Small intestine (tissue), 7 donors: ENCODE measurements at regions not wholly inside any gene's neighbourhood (a gene's known extent, or its start where the extent isn't known, plus 50 kb on each side); places are given as distances from the start of the nearest gene placed in this dataset.

Source experiments
- DNase-seq, 2 donors: peaks; one replicate each; pipeline versions ENCODE4 v3.0.0 to v3.0.0-alpha.2; 2013
- FAIRE-seq: peaks from 2 replicates; lab custom pipeline; 2012; peaks lifted over from hg19 to GRCh38; lab: Jason Lieb, UNC
- H3K27ac ChIP-seq, 3 donors: one replicate each; pipeline ENCODE4 v1.5.1; 2013; ENCODE audit warnings: low read length in 2 of 3, mild to moderate bottlenecking in 2 of 3, control low read depth in 1 of 3, inconsistent platforms in 1 of 3, low read depth in 1 of 3, moderate library complexity in 1 of 3
- H3K27me3 ChIP-seq, 3 donors: one replicate each; pipeline ENCODE4 v1.6.1; 2013; ENCODE audit warnings: low read length in 3 of 3, inconsistent platforms in 1 of 3; ENCODE audit not compliant: control insufficient read depth in 3 of 3, insufficient read depth in 3 of 3
- H3K36me3 ChIP-seq, 3 donors: one replicate each; pipeline ENCODE4 v1.6.1; 2013; ENCODE audit warnings: low read length in 3 of 3, inconsistent platforms in 1 of 3, low read depth in 1 of 3, mild to moderate bottlenecking in 1 of 3, moderate library complexity in 1 of 3; ENCODE audit not compliant: control insufficient read depth in 3 of 3, insufficient read depth in 2 of 3
- H3K4me1 ChIP-seq, 3 donors: one replicate each; pipeline ENCODE4 v1.6.1; 2013; ENCODE audit warnings: low read length in 2 of 3, inconsistent platforms in 1 of 3, low read depth in 1 of 3, mild to moderate bottlenecking in 1 of 3, moderate library complexity in 1 of 3; ENCODE audit not compliant: control insufficient read depth in 3 of 3, insufficient read depth in 2 of 3
- H3K4me3 ChIP-seq, 3 donors: one replicate each; pipeline ENCODE4 v1.5.1; 2013; ENCODE audit warnings: low read length in 3 of 3, control low read depth in 1 of 3, inconsistent platforms in 1 of 3, low read depth in 1 of 3, mild to moderate bottlenecking in 1 of 3, moderate library complexity in 1 of 3
- H3K9me3 ChIP-seq, 2 donors: one replicate each; pipeline ENCODE4 v1.6.1; 2013; ENCODE audit warnings: low read depth in 1 of 2, low read length in 1 of 2; ENCODE audit not compliant: control insufficient read depth in 2 of 2, insufficient read depth in 1 of 2
- WGBS, 3 donors: extraction: QIAGEN DNeasy Blood & Tissue Kit; methylation state at CpG; one replicate each; pipeline ENCODE4 v1.1.7; 2013; 5-methylcytosine and 5-hydroxymethylcytosine counted together
- donor health status: healthy with polysubstance abuse.
- donor health status: control.
- donor health status: control.
- donor health status: Bipolar disorder and iron deficiency.
- donor health status: healthy.

DNA sequence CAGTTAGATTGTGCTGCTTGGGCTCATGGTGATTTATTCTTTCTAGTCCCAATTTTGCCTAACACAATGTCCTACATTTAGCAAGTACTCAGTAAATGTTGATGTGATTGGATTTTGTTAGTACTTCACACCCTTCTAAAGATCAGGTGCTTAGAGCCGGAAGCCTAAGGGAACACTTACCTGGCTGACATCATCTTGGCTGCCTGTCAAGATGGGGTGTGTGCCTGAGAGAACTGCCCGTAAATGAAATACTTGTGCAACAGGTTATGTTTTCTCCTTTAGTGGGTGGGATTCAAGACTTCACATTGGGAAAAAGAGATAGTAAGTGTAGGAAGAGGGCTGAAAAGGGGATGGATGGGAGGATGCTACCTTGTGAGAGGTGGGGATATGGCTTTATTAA lies 75.5 kb upstream of the MACF1 start:
- no peaks in the 10 kb centered on the region for H3K27me3 ChIP-seq
- peaks cover 6 to 27% (median 25%) of the 10 kb centered on the region in 3 donors for H3K4me1 ChIP-seq
- H3K27ac ChIP-seq, result peak overlapping the region; percentile 29 to 66 (median 58)
- peaks cover 0 to 6% (median 1%) of the 10 kb centered on the region in 3 donors for H3K36me3 ChIP-seq
- 25 to 63% (median 25%) methylated on average over 2 of the region's 2 CpGs for WGBS, 3 donors
- no peaks in the 10 kb centered on the region for H3K9me3 ChIP-seq
- H3K4me3 ChIP-seq, result no peak overlapping the region
- peak; percentile 90 to 97 for DNase-seq
- no peak for FAIRE-seq

DNA sequence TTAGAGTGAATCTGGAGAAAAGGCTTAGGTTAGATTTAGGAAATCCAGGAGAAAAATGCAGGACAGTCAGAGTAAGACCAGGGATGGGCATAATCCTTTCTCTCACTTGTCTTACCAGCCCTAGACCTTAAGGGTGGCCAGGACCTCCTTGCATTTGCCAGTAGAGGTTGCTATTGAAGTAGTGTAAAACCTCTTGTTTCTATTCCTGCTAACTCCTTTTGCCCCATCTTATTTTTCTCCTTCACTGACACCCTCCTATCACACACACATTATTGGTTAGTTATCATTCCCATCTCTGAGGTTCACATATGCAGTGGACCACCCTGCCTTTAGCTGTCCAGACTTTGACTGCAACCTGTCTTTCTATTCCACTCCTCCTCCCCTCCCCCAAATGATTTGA lies 75.0 kb upstream of the MACF1 start:
- FAIRE-seq, result no peak
- Histone ChIP-seq H3K4me1 (peaks cover 6 to 27% (median 25%) of the 10 kb centered on the region in 3 donors), H3K27me3 (no peaks in the 10 kb centered on the region), H3K9me3 (no peaks in the 10 kb centered on the region), H3K27ac (peak overlapping the region in 1 of 3 donors; percentile 58), H3K4me3 (no peak overlapping the region), H3K36me3 (peaks cover 0 to 6% (median 1%) of the 10 kb centered on the region in 3 donors)
- DNase-seq, result no peak

DNA sequence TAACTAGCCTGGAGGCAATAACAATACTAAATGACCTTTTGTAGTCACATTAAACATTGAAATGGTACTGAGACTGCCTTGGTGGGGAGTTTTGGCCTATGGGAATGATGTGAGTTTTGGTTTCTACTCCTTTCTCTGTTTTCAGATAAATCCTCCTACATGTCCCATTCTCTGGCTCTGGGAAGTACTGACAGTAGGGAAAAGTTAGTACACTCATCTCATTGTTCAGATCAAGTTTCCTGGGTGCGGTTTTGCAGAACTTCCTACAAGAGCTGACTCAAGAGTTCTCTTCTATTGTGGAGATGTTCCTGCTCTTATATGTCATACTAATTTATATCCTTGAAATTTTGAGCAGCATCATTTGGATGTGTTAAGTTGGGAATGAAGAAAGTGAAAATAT lies 74.2 kb upstream of the MACF1 start:
- no peaks in the 10 kb centered on the region for H3K27me3 ChIP-seq
- H3K36me3 ChIP-seq, result peaks cover 0 to 6% (median 0%) of the 10 kb centered on the region in 3 donors
- peaks cover 6 to 27% (median 25%) of the 10 kb centered on the region in 3 donors for H3K4me1 ChIP-seq
- no peaks in the 10 kb centered on the region for H3K9me3 ChIP-seq
- WGBS, 3 donors, result 71 to 78% (median 78%) methylated on average over 1 of the region's 1 CpG
- DNase-seq (no peak), FAIRE-seq (no peak)
- no peak overlapping the region for H3K27ac ChIP-seq
- no peak overlapping the region for H3K4me3 ChIP-seq

DNA sequence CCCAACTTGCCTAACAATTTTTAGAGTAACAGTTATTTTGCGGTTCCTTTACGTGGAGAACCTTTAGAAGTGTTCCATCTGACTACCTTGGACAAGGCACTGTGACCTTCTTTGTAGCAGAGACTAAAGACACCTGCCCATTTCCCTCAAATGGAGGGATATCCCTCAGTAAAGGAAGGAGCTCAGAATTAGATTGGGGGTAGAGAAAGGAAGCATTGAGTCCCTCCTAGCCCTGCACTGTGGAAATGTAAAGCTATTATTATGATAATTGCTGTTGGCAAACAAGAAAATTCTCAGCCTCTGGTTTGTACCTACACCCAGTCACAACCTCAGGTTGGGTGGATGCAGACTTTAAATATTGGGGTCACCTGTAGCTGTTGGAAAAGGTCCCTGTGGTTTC lies 72.6 kb upstream of the MACF1 start:
- Histone ChIP-seq H3K9me3 (no peaks in the 10 kb centered on the region), H3K4me1 (peaks cover 6 to 25% (median 23%) of the 10 kb centered on the region in 3 donors), H3K27ac (peak overlapping the region in 1 of 3 donors; percentile 29), H3K36me3 (peaks cover 0 to 3% (median 2%) of the 10 kb centered on the region in 3 donors), H3K4me3 (no peak overlapping the region), H3K27me3 (no peaks in the 10 kb centered on the region)
- FAIRE-seq (no peak), DNase-seq (no peak)
- WGBS, 3 donors, result 89 to 97% (median 89%) methylated on average over 2 of the region's 2 CpGs

DNA sequence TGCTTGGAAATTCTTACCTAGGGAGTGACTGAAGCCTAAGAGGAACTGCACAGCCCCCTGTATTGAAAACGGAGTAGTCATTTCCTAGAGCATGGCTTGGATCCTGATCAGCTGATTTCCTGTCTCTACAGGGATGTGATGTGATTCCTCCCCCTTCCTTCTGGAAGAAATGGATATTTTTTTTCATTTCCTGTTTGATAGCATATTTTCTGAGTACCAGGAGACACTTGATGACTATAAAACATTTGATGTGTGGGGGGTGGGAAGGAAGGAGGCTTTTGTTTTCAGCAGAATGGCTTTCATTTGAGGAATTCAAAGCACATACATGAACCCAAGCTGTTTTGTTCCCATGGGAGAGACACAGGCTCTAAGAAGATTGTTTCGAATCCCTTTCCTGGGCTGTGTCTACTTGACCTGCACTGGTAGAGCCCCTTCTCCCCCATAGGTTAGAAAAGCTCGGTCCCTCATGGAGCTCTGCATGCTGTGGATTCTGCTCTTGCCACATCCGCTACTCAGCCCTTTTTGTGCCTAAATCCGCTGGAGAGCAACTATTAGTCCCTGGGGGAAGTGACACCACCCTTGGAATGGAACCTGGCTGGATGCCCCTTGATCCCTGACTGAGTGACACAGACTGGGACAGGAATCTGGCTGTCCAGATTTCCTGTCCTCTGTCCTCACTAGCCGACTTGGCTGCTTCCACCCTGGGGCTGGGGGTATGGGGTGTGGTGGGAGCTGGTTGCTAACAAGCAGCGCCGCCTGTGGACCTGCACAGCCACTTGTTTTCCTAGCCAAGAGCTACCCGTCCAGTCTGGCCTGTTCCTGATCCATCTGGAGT lies 71.8 kb upstream of the MACF1 start:
- Histone ChIP-seq H3K27ac (peak overlapping the region in 2 of 3 donors; percentile 26 to 82), H3K27me3 (no peaks in the 10 kb centered on the region), H3K4me1 (peaks cover 4 to 18% (median 17%) of the 10 kb centered on the region in 3 donors), H3K9me3 (no peaks in the 10 kb centered on the region), H3K36me3 (peaks cover 0 to 3% (median 2%) of the 10 kb centered on the region in 3 donors), H3K4me3 (no peak overlapping the region)
- 60 to 63% (median 62%) methylated on average over 9 of the region's 9 CpGs for WGBS, 3 donors
- no peak for FAIRE-seq
- DNase-seq, result peak; percentile 38 to 73

DNA sequence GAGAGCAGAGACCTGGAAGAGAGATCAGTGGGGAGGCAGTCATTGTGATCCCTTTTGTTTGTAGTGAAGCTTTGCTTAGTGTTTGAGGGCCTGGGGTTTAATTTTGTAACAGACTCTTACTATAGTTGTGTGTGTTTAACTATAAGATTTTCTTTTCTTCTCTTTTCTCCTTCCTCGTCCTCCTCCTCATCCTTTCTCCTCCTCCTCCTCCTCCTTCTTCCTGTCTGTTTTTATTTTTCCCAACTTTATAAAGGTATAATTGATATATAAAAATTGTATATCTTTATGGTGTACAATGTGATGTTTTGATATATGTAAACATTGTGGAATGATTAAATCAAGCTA lies 71.2 kb upstream of the MACF1 start:
- DNase-seq, result no peak
- H3K4me3 ChIP-seq, result no peak overlapping the region
- no peak for FAIRE-seq
- no peaks in the 10 kb centered on the region for H3K9me3 ChIP-seq
- peaks cover 0 to 3% (median 2%) of the 10 kb centered on the region in 3 donors for H3K36me3 ChIP-seq
- WGBS, 3 donors, result 54 to 69% (median 61%) methylated on average over 1 of the region's 1 CpG
- H3K27me3 ChIP-seq, result no peaks in the 10 kb centered on the region
- H3K27ac ChIP-seq, result peak overlapping the region in 1 of 3 donors; percentile 82
- peaks cover 4 to 18% (median 17%) of the 10 kb centered on the region in 3 donors for H3K4me1 ChIP-seq

DNA sequence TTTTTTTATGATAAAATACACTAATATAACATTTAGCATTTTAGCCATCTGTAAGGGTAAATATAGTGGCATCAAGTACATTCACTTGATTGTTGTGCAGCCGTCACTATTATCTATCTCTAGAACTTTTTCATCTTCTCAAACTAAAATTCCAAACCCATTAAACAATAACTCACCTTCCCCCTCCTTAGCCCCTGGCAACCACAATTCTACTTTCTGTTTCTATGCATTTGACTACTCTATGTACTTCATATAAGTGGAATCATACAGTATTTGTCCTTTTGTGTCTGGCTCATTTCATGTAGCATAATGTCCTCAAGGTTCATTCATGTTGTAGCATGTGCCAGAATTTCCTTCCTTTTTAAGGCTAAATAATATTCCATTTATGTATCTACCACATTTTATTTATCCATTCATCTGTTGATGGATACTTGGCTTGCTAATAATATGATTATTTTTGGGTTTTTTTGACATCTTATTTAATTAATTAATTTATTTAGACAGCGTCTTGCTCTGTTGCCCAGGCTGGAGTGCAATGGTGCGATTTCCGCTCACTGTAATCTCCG lies 69.6 kb upstream of the MACF1 start:
- Histone ChIP-seq H3K4me3 (no peak overlapping the region), H3K27ac (no peak overlapping the region), H3K4me1 (peaks cover 4 to 11% (median 10%) of the 10 kb centered on the region in 3 donors), H3K9me3 (no peaks in the 10 kb centered on the region), H3K27me3 (no peaks in the 10 kb centered on the region), H3K36me3 (peaks cover 0 to 3% (median 2%) of the 10 kb centered on the region in 3 donors)
- no peak for DNase-seq
- FAIRE-seq, result no peak
- WGBS, 3 donors, result 95 to 98% (median 98%) methylated on average over 5 of the region's 5 CpGs

DNA sequence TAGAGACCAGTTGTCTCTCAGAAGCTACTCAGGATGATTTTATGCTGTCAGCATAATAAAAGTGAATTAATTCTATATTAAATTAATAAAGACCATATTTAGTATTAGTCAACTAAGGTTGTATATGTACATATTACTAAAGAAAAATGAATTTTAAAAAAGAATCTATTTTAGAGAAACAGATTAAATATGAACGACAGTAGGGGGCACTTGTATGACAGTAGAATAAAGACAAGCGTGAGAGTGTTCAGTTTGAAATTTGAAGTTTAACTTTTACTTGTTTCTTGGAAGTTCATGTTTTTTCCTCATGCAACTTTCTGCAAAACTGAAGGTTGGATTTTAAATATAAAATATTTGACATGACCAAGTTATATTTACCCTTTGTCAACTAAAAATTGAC lies 67.9 kb upstream of the MACF1 start:
- no peak for FAIRE-seq
- no peak overlapping the region for H3K4me3 ChIP-seq
- no peak overlapping the region for H3K27ac ChIP-seq
- H3K9me3 ChIP-seq, result no peaks in the 10 kb centered on the region
- H3K36me3 ChIP-seq, result peaks cover 0 to 3% (median 2%) of the 10 kb centered on the region in 3 donors
- no peak for DNase-seq
- H3K27me3 ChIP-seq, result no peaks in the 10 kb centered on the region
- WGBS, 3 donors, result 72 to 93% (median 86%) methylated on average over 2 of the region's 2 CpGs
- H3K4me1 ChIP-seq, result peaks cover 0 to 8% (median 8%) of the 10 kb centered on the region in 3 donors
